Stimulated activated CD4-positive, alpha-beta T cell treated with anti-CD3 and anti-CD28 coated beads, Interleukin-2, amount 100 ng/mL, for 24 hours (primary cell): ENCODE measurements at regions not wholly inside any gene's neighbourhood (a gene's known extent, or its start where the extent isn't known, plus 50 kb on each side); places are given as distances from the start of the nearest gene placed in this dataset.
"Not testable (repeated sequence)": the region's sequence is repeated elsewhere in the genome, so short reads cannot be mapped to it uniquely, and the experiment has no call there.

Source experiments
- DNase-seq, 2 donors: peaks; one replicate each; pipeline ENCODE4 v3.0.0-alpha.2; 2020

DNA sequence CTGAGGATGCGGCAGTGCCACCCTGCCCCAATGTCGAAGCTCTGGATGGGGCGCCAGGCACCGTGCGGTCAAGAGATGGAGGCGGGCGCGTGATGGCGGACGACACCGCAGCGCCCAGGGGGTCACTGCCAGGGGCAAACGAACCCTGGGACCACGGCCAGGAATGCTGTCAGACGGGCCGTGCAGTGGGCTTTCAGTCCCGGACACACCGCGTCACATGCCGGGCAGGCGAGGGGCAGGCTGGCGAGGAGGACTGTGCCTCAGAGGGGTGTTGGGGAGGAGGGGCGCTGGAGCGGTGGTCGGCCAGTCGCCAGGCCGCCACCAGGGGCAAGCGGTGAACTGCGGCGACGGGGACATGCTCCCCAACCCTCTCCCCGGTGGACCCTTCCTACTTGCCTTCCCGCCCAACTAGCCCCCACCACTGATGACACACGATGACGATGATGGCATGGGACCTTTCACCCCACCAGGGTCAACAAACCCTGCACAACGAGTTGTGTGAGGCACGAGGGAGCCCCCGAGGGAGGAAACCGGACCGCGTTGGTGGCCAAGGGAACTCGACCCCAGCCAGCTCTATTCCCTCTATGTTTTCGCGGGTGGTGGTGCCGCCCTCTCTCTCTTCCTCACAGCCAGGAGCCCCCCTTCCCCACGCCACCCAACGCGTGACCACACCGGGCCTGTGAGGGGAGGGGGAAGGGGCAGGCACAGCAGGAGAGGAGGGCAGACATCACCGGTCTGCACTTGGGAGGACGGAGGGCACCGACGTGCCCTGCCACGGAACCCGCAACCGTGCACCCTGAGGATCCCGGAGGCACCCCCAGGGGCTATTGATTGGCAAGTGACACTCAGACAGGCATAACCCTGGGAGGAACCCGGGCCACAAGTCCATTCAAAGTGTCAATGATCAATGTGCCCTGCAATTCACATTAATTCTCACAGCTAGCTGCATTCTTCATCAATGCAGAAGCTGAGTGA, 1960.9 kb upstream of the DEFB115 start:
- no peak for DNase-seq

- DNase-seq = no peak
Observed at GRCh38 chr20:29297411-29298270, 1959.8 kb upstream of the DEFB115 start.

- DNase-seq = no peak
Observed at GRCh38 chr20:29298271-29298590, 1959.2 kb upstream of the DEFB115 start.

DNA sequence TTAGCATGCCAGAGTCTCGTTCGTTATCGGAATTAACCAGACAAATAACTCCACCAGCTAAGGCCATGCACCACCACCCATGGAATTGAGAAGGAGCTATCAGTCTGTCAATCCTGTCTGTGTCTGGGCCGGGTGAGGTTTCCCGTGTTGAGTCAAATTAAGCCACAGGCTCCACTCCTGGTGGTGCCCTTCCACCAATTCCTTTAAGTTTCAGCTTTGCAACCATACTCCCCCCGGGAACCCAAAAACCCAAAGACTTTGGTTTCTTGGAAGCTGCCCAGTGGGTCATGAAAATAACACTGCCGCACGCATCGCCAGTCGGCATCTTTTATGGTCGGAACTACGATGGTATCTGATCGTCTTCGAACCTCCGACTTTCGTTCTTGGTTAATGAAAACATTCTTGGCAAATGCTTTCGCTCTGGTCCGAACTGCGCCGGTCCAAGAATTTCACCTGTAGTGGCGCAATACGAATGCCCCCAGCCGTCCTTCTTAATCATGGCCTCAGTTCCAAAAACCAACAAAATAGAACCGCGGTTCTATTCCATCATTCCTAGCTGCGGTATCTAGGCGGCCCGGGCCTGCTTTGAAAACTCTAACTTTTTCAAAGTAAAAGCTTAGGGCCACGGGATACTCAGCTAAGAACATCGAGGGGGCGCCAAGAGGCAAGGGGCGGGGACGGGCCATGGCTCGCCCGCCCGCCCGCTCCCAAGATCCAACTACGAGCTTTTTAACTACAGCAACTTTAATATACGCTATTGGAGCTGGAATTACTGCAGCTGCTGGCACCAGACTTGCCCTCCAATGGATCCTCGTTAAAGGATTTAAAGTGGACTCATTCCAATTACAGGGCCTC, 1958.5 kb upstream of the DEFB115 start:
- DNase-seq = no peak

DNA sequence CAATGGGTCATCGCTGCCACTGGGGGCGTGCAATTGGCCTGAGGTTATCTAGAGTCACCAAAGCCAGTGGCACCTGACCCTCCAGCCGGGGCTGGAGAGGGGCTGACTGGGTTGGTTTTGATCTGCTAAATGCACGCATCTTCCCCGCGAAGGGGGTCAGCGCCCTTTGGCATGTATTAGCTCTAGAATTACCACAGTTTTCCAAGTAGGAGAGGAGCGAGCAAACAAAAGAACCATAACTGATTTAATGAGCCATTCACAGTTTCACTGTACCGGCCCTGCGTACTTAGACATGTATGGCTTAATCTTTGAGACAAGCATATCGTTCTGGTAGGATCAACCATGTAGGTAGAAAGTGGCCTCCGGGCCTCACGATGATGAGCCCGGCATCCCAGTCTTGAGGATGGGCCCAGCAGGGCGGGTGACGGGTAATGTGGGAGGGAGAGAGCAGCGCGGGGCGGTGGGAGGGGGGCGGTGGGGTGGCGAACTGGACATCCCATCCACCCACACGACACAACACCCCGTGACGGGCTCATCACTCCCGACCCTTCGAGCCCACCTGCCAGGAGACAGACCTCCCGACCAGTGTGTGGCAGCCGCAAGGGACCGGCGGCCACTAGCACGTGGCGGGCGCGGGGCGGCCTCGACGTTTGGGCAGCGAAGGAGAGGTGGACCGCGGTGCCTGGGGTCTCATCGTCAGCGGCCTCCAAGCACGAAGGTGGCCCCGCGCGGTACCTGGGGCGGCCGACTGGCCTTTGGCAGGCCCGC, 1957.5 kb upstream of the DEFB115 start:
- DNase-seq = no peak

DNA sequence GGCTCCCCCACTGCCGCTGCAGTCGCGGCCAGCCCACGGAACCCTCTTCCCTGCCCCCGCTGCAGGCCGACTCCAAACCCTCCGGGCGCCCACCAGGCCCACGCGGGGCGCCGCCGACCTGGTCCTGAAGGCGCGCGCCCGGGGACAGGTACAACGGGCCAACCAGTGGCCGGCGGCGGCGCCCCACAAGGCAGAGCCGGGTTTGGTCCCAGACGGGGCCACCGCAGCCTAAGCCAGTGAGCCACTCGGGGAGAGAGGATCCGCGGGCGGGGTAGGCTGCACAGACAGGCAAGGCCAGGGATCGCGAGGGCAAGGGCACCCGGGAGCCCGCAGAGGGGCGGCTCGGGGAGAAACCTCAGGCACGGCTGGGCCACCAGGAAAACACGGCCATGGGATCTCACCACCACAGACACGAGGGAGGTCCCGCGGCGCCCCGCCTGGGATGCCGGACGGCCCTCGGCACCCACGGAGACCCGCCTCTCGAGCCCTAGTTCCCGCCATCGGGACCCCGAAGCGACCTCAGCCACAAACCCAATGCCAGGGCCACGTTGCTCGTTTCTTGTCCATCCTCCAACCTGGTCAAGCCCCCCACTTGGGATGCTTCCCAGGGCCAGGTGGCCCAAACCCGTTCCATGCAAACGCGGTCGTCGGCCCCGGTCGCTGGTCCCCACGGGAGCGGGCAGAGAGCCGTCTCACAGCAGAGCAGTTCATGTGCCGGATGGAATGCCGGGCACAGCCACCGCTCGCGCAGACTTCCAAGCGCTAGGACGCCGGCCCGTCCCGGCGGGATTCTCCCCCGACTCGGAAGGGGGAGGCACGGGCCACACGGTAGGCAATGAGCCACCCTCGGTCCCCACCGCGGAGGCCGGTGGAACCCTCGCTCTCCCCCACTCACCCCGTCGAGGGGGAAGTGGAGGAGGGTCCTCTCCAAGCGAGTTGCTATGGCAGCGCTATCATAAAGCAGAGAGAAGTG, 1956.6 kb upstream of the DEFB115 start:
- no peak for DNase-seq

DNA sequence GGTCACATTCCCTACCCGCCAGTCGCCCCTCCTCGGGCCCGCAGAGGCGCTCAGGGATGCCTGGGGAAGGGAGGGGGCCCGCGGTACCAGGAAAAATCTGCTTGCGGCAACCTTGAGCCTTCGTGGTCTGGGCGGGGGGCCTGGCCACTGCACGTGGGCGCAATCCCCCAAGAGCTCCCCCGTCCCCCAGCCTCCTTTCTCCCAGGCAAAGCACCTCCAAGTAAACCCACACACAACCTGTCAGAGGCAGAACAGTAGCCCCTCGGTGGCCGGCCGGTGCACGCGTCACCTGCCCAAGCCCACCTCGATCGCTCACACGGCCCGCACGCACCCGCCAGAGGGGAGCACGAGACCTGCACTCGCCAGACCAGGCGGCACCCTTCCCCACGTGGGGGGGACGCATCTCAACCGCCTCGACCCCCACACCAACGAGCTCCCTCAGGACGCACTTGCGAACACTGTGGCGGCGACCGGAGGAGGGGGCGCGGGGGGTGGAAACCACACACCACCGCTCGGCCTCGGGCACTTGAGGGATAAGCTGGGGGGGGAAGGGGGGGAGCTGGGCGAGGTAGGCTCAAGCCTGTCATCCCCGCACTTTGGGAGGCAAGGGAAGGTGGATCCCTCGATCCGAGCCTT, 1955.7 kb upstream of the DEFB115 start:
- DNase-seq = no peak

- no peak for DNase-seq
Observed at GRCh38 chr20:29302979-29303644, 1954.4 kb upstream of the DEFB115 start.

GRCh38 chr20:29306390-29307072, 1950.9 kb upstream of the DEFB115 start:
- DNase-seq = no peak

- DNase-seq = not testable (repeated sequence)
Observed at GRCh38 chr20:29307484-29307883, 1950.0 kb upstream of the DEFB115 start.

GRCh38 chr20:29308956-29309355, 1948.5 kb upstream of the DEFB115 start:
- not testable (repeated sequence) for DNase-seq

DNA sequence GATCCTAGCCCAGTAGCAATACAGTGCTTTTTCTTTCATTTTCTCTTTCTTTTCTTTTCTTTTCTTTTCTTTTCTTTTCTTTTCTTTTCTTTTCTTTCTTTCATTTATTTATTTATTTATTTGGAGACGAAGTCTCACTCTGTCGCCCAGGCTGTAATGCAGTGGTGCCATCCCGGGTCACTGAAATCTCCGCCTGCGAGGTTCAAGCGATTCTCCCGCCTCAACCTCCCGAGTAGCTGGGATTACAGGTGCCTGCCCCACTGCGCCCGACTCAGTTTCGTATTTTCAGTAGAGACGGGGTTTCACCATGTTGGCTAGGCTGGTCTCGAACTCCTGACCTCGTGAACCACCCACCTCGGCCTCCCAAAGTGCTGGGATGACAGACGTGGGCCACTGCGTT, 1948.0 kb upstream of the DEFB115 start:
- DNase-seq = not testable (repeated sequence)

DNA sequence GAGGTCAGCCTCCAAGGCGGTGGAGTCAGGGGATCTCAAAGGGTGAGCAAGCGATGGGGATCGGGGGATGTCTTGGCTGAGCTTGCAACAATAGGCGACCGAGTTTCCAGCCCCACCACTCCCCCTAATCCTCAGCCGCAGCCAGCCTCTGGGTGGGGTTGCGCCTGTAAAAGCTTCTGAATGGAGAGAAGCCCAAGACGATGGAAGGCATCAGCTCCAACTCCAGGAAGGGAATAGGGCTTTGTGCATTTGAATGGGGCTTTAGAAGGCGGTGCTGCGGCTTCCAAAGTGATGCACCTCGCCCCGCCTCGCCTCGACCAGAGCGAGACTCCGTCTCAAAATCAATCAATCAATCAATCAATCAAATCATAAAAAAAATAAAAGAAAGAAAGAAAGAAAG, 1946.4 kb upstream of the DEFB115 start:
- DNase-seq = not testable (repeated sequence)

GRCh38 chr20:29312679-29313078, 1944.8 kb upstream of the DEFB115 start:
- DNase-seq = not testable (repeated sequence)

GRCh38 chr20:29313481-29313880, 1944.0 kb upstream of the DEFB115 start:
- DNase-seq = no peak

DNA sequence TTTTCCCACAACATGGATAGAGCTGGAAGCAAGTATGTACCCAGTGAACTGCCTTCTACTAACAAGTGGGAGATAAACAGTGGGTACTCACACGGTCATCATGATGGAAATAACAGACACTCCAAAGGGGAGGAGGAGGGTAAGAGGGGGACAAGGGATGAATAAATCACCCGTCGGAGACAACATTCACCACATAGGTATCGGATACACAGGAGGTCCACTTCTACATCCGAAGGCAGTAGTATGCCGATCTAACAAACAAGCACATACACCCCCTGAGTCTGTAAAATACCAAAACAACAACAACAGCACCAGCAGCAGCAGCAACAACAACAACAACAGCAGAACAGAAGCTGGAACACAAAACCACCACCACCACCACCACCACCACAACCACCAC, 1943.2 kb upstream of the DEFB115 start:
- no peak for DNase-seq

DNA sequence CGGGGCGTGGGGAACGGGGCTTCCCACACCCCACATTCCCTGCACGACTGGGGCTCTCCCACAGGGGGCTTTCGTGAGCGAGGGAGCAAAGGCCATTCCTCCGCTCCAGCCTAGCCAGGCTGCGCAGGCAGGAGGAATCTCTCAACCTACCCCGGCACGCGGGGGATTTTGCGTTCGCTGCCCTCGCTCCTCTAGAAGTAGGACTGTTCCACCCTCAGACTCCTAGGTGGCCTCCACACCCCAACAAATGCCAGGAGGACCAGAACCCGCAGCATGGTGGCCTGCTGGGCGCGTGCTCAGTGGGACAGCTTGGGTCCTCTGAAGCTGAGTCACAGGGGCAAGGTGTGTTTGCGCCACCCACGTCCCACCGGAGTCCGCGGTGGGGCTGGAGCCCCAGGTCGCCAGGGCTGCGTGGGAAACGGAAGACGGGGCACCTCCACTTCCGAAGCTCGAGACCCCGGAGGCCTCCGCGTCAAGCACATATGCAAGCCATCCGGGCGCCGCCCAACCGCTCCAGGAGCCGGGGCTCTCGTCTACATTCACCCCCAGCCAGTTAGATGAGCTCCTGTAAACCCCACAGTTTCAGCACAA, 1938.5 kb upstream of the DEFB115 start:
- no peak for DNase-seq

DNA sequence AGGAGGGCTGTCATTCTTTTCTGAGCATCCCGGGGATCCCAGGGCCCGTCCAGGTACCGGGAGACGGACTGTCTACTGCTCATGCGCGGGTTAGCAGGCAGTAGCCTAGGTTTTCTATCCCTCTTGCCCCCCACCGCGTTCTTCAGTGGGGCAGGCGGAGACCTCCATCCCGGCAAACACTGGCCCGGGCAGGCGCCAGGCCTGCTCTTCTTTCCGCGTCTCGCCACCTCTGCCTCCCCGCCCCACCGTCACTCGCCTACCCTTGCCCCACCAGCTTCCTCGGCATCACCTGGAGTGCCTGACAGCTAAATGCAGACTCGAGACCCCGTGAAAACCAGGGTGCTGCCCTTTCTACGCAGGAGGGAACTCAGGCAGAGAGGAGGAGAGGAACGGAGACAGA, 1937.7 kb upstream of the DEFB115 start:
- DNase-seq = no peak
